ENCODE measurements at regions not wholly inside any gene's neighbourhood (a gene's known extent, or its start where the extent isn't known, plus 50 kb on each side); places are given as distances from the start of the nearest gene placed in this dataset.

- H3K9ac ChIP-seq (ENCODE audit: insufficient read depth in 1 of 2, low read length in 2 of 2): no peak overlapping the region
- WGBS, 2 donors: 72 to 81% methylated on average over 4 of the region's 4 CpGs
- H3K9me3 ChIP-seq (ENCODE audit: control insufficient read depth in 4 of 4, insufficient read depth in 3 of 4, low read length in 3 of 4): no peaks in the 10 kb centered on the region
- TF ChIP-seq, protein P1, sequence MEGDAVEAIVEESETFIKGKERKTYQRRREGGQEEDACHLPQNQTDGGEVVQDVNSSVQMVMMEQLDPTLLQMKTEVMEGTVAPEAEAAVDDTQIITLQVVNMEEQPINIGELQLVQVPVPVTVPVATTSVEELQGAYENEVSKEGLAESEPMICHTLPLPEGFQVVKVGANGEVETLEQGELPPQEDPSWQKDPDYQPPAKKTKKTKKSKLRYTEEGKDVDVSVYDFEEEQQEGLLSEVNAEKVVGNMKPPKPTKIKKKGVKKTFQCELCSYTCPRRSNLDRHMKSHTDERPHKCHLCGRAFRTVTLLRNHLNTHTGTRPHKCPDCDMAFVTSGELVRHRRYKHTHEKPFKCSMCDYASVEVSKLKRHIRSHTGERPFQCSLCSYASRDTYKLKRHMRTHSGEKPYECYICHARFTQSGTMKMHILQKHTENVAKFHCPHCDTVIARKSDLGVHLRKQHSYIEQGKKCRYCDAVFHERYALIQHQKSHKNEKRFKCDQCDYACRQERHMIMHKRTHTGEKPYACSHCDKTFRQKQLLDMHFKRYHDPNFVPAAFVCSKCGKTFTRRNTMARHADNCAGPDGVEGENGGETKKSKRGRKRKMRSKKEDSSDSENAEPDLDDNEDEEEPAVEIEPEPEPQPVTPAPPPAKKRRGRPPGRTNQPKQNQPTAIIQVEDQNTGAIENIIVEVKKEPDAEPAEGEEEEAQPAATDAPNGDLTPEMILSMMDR (IDR thresholded peaks at IDR 0.05; ENCODE audit: control extremely low read depth, extremely low read depth): no peak
- no peak overlapping the region for H3K27ac ChIP-seq (ENCODE audit: low read depth in 1 of 2, low read length in 1 of 2)
- no peaks in the 10 kb centered on the region for H3K36me3 ChIP-seq (ENCODE audit: control insufficient read depth in 4 of 4, insufficient read depth in 4 of 4, low read length in 4 of 4)
- H3K4me3 ChIP-seq: no peak overlapping the region
- DNase-seq (peak; percentile 56 to 84 (median 83)), ATAC-seq (ENCODE audit: insufficient read depth, low FRiP score) (no peak)
- H3K27me3 ChIP-seq (ENCODE audit: control insufficient read depth in 3 of 3, insufficient read depth in 3 of 3, low read length in 2 of 3): no peaks in the 10 kb centered on the region
- peaks cover 0 to 19% (median 3%) of the 10 kb centered on the region in 5 donors for H3K4me1 ChIP-seq (ENCODE audit: control insufficient read depth in 5 of 5, insufficient read depth in 5 of 5, low read length in 5 of 5)
Observed at GRCh38 chr3:170765419-170766078, 104.4 kb downstream of the RPL22L1 start.

- H3K4me3 ChIP-seq: no peak overlapping the region
- TF ChIP-seq, protein P1 (IDR thresholded peaks at IDR 0.05; ENCODE audit: control extremely low read depth, extremely low read depth): no peak
- ATAC-seq (ENCODE audit: insufficient read depth, low FRiP score) (no peak), DNase-seq (no peak)
- WGBS, 2 donors: 93 to 95% methylated on average over 1 of the region's 1 CpG
- no peaks in the 10 kb centered on the region for H3K9me3 ChIP-seq (ENCODE audit: control insufficient read depth in 4 of 4, insufficient read depth in 3 of 4, low read length in 3 of 4)
- H3K27me3 ChIP-seq (ENCODE audit: control insufficient read depth in 3 of 3, insufficient read depth in 3 of 3, low read length in 2 of 3): no peaks in the 10 kb centered on the region
- no peaks in the 10 kb centered on the region for H3K36me3 ChIP-seq (ENCODE audit: control insufficient read depth in 4 of 4, insufficient read depth in 4 of 4, low read length in 4 of 4)
- H3K9ac ChIP-seq (ENCODE audit: insufficient read depth in 1 of 2, low read length in 2 of 2): no peak overlapping the region
- H3K4me1 ChIP-seq (ENCODE audit: control insufficient read depth in 5 of 5, insufficient read depth in 5 of 5, low read length in 5 of 5): peaks cover 0 to 19% (median 3%) of the 10 kb centered on the region in 5 donors
- no peak overlapping the region for H3K27ac ChIP-seq (ENCODE audit: low read depth in 1 of 2, low read length in 1 of 2)
Observed at GRCh38 chr3:170764017-170764416, 106.0 kb downstream of the RPL22L1 start.

- H3K4me1 ChIP-seq (ENCODE audit: control insufficient read depth in 5 of 5, insufficient read depth in 5 of 5, low read length in 5 of 5): peaks cover 0 to 19% (median 0%) of the 10 kb centered on the region in 5 donors
- no peaks in the 10 kb centered on the region for H3K36me3 ChIP-seq (ENCODE audit: control insufficient read depth in 4 of 4, insufficient read depth in 4 of 4, low read length in 4 of 4)
- no peak overlapping the region for H3K27ac ChIP-seq (ENCODE audit: low read depth in 1 of 2, low read length in 1 of 2)
- ATAC-seq (ENCODE audit: insufficient read depth, low FRiP score) (no peak), DNase-seq (no peak)
- no peak overlapping the region for H3K4me3 ChIP-seq
- no peaks in the 10 kb centered on the region for H3K27me3 ChIP-seq (ENCODE audit: control insufficient read depth in 3 of 3, insufficient read depth in 3 of 3, low read length in 2 of 3)
- 90 to 93% methylated on average over 2 of the region's 2 CpGs for WGBS, 2 donors
- TF ChIP-seq, protein P1 (IDR thresholded peaks at IDR 0.05; ENCODE audit: control extremely low read depth, extremely low read depth): no peak
- H3K9me3 ChIP-seq (ENCODE audit: control insufficient read depth in 4 of 4, insufficient read depth in 3 of 4, low read length in 3 of 4): no peaks in the 10 kb centered on the region
- H3K9ac ChIP-seq (ENCODE audit: insufficient read depth in 1 of 2, low read length in 2 of 2): no peak overlapping the region
Observed at GRCh38 chr3:170762064-170762463, 107.9 kb downstream of the RPL22L1 start.

- WGBS, 2 donors: 67 to 71% methylated on average over 3 of the region's 3 CpGs
- DNase-seq: no peak
- H3K9ac ChIP-seq (ENCODE audit: insufficient read depth in 1 of 2, low read length in 2 of 2): no peak overlapping the region
Observed at GRCh38 chr3:170761103-170761502, 108.9 kb downstream of the RPL22L1 start.

More at GRCh38 chr3:170761103-170761502, 108.9 kb downstream of the RPL22L1 start:
- Histone ChIP-seq H3K4me1 (ENCODE audit: control insufficient read depth in 5 of 5, insufficient read depth in 5 of 5, low read length in 5 of 5) (peaks cover 0 to 12% (median 0%) of the 10 kb centered on the region in 5 donors), H3K4me3 (no peak overlapping the region), H3K27ac (ENCODE audit: low read depth in 1 of 2, low read length in 1 of 2) (no peak overlapping the region), H3K9me3 (ENCODE audit: control insufficient read depth in 4 of 4, insufficient read depth in 3 of 4, low read length in 3 of 4) (no peaks in the 10 kb centered on the region), H3K36me3 (ENCODE audit: control insufficient read depth in 4 of 4, insufficient read depth in 4 of 4, low read length in 4 of 4) (no peaks in the 10 kb centered on the region), H3K27me3 (ENCODE audit: control insufficient read depth in 3 of 3, insufficient read depth in 3 of 3, low read length in 2 of 3) (no peaks in the 10 kb centered on the region)
- no peak for ATAC-seq (ENCODE audit: insufficient read depth, low FRiP score)
- TF ChIP-seq, protein P1 (IDR thresholded peaks at IDR 0.05; ENCODE audit: control extremely low read depth, extremely low read depth): no peak
